ENCODE measurements at regions not wholly inside any gene's neighbourhood (a gene's known extent, or its start where the extent isn't known, plus 50 kb on each side); places are given as distances from the start of the nearest gene placed in this dataset.

DNA sequence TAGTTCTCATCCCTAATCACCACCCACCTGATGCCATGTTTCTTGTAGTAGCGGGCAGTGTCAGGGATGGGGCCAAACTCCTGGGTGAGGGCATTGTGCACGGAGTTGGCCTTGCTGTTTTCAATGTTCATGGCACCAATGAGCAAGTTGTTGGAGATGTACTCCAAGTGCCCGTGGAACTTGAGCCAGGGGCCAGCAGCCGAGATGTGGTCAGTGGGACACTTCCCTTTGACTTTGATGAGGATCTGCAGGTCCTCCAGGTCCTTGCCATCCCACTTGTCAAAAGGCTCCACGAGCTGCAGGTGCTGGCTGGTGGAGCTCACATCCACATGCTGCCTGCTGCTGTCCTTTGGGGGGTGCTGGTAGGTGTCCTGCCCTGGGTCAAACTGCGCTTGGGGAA is 162.2 kb upstream of the SV2C start:
- TF ChIP-seq, protein P1, sequence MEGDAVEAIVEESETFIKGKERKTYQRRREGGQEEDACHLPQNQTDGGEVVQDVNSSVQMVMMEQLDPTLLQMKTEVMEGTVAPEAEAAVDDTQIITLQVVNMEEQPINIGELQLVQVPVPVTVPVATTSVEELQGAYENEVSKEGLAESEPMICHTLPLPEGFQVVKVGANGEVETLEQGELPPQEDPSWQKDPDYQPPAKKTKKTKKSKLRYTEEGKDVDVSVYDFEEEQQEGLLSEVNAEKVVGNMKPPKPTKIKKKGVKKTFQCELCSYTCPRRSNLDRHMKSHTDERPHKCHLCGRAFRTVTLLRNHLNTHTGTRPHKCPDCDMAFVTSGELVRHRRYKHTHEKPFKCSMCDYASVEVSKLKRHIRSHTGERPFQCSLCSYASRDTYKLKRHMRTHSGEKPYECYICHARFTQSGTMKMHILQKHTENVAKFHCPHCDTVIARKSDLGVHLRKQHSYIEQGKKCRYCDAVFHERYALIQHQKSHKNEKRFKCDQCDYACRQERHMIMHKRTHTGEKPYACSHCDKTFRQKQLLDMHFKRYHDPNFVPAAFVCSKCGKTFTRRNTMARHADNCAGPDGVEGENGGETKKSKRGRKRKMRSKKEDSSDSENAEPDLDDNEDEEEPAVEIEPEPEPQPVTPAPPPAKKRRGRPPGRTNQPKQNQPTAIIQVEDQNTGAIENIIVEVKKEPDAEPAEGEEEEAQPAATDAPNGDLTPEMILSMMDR (IDR thresholded peaks at IDR 0.05): no peak
- no peak for TF ChIP-seq POLR2A (IDR thresholded peaks at IDR 0.05)
